SK-N-SH treated with all-trans-retinoic acid at 6 μM for 48 hours (cell line): ENCODE measurements at regions not wholly inside any gene's neighbourhood (a gene's known extent, or its start where the extent isn't known, plus 50 kb on each side); places are given as distances from the start of the nearest gene placed in this dataset.

Experiments
- ATAC-seq: fragments of 200-7000 bp; cut with Tn5 transposase; 3 replicates; pipeline ENCODE4 v1.9.1; 2020; ENCODE audit warnings: mild to moderate bottlenecking, moderate library complexity
- ARNTL ChIP-seq: fragments of 450-650 bp; formaldehyde crosslinking; IDR thresholded peaks from 2 replicates; pipeline ENCODE4 v1.5.0; 2020; ENCODE audit warnings: low read depth, mild to moderate bottlenecking, moderate library complexity, borderline replicate concordance
- BACH2 ChIP-seq: fragments of 250-450 bp; sonication (Bioruptor Pico); IDR thresholded peaks from 2 replicates; pipeline ENCODE4 v1.9.0; 2021; ENCODE audit warnings: mild to moderate bottlenecking, borderline replicate concordance
- CSDC2 ChIP-seq: fragments of 250-450 bp; sonication (Bioruptor Pico); IDR thresholded peaks from 2 replicates; pipeline ENCODE4 v1.5.0; 2020; ENCODE audit warnings: mild to moderate bottlenecking, moderate library complexity
- ESRRG ChIP-seq: fragments of 250-450 bp; sonication (Bioruptor Pico); IDR thresholded peaks from 2 replicates; pipeline ENCODE4 v1.6.1; 2021; ENCODE audit warnings: mild to moderate bottlenecking
- GLIS3 ChIP-seq: fragments of 250-450 bp; sonication (Bioruptor Pico); IDR thresholded peaks from 2 replicates; pipeline ENCODE4 v1.5.0; 2020; ENCODE audit warnings: mild to moderate bottlenecking, moderate library complexity
- ISL1 ChIP-seq: fragments of 250-450 bp; sonication (Bioruptor Pico); IDR thresholded peaks from 2 replicates; pipeline ENCODE4 v2.1.2; 2022; ENCODE audit warnings: mild to moderate bottlenecking, moderate library complexity
- OSR1 ChIP-seq: fragments of 250-450 bp; sonication (Bioruptor Pico); IDR thresholded peaks from 2 replicates; pipeline ENCODE4 v1.8.0; 2022; ENCODE audit warnings: moderate library complexity, mild to moderate bottlenecking, inconsistent platforms
- PPARA ChIP-seq: fragments of 250-450 bp; sonication (Bioruptor Pico); IDR thresholded peaks from 2 replicates; pipeline ENCODE4 v1.5.0; 2020; ENCODE audit warnings: mild to moderate bottlenecking, borderline replicate concordance
- SNAI2 ChIP-seq: fragments of 250-450 bp; sonication (Bioruptor Pico); IDR thresholded peaks from 2 replicates; pipeline ENCODE4 v1.5.0; 2020; ENCODE audit warnings: mild to moderate bottlenecking, moderate library complexity
- TCF4 ChIP-seq: fragments of 250-450 bp; sonication (Bioruptor Pico); IDR thresholded peaks from 2 replicates; pipeline ENCODE4 v1.8.0; 2021; ENCODE audit warnings: mild to moderate bottlenecking, moderate library complexity, borderline replicate concordance
- ZC3H10 ChIP-seq: fragments of 250-450 bp; sonication (Bioruptor Pico); IDR thresholded peaks from 2 replicates; pipeline ENCODE4 v1.5.1; 2021; ENCODE audit warnings: mild to moderate bottlenecking, moderate library complexity
- ZFP3 ChIP-seq: fragments of 250-450 bp; sonication (Bioruptor Pico); IDR thresholded peaks from 2 replicates; pipeline ENCODE4 v1.5.0; 2020; ENCODE audit warnings: mild to moderate bottlenecking, moderate library complexity
- ZNF565 ChIP-seq: fragments of 450-650 bp; formaldehyde crosslinking; conservative IDR thresholded peaks from 2 replicates; pipeline ENCODE4 v1.5.0; 2020; ENCODE audit warnings: low read depth, mild to moderate bottlenecking, moderate library complexity
- ZNF8 ChIP-seq: fragments of 450-650 bp; formaldehyde crosslinking; IDR thresholded peaks from 2 replicates; pipeline ENCODE4 v1.5.0; 2020; ENCODE audit warnings: mild to moderate bottlenecking, moderate library complexity
- TF ChIP-seq, protein P1 (sequence below): fragments of 250-450 bp; sonication (Bioruptor Pico); IDR thresholded peaks from 2 replicates; pipeline ENCODE4 v1.5.1; 2020; ENCODE audit warnings: low read depth, mild to moderate bottlenecking, moderate library complexity
- TF ChIP-seq, protein P2 (sequence below): fragments of 250-450 bp; sonication (Bioruptor Pico); IDR thresholded peaks from 2 replicates; pipeline ENCODE4 v1.5.0; 2020; ENCODE audit warnings: mild to moderate bottlenecking, moderate library complexity
- TF ChIP-seq, protein P3 (sequence below): fragments of 250-450 bp; sonication (Bioruptor Pico); IDR thresholded peaks from 2 replicates; pipeline ENCODE4 v1.5.1; 2021; ENCODE audit warnings: mild to moderate bottlenecking, moderate library complexity
- TF ChIP-seq, protein P4 (sequence below): fragments of 250-450 bp; sonication (Bioruptor Pico); IDR thresholded peaks from 2 replicates; pipeline ENCODE4 v1.8.0; 2021; ENCODE audit warnings: low read depth, mild to moderate bottlenecking, moderate library complexity, borderline replicate concordance
- TF ChIP-seq, protein P5 (sequence below): fragments of 250-450 bp; sonication (Bioruptor Pico); IDR thresholded peaks from 2 replicates; pipeline ENCODE4 v1.8.0; 2020; ENCODE audit warnings: mild to moderate bottlenecking, moderate library complexity, borderline replicate concordance

DNA sequence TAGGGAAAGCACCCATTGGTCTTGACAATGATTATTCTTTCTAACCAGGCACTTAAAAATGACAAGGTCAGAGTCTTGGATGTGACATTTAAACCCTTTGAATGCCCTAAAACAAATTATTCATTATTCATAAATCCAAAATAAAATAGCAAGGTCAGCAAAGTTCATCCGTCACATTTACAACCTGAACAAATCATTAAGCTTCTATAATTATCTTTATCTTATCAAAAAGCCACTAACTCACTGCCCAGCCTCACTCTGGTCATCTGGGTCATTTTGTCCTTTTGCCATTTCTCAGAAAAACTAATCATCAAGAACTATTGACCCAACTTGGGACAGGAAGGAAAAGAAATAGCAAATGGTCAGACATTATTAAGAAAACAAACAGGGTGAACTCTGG, 507.3 kb upstream of the CDH8 start:
- TF ChIP-seq, protein P1, sequence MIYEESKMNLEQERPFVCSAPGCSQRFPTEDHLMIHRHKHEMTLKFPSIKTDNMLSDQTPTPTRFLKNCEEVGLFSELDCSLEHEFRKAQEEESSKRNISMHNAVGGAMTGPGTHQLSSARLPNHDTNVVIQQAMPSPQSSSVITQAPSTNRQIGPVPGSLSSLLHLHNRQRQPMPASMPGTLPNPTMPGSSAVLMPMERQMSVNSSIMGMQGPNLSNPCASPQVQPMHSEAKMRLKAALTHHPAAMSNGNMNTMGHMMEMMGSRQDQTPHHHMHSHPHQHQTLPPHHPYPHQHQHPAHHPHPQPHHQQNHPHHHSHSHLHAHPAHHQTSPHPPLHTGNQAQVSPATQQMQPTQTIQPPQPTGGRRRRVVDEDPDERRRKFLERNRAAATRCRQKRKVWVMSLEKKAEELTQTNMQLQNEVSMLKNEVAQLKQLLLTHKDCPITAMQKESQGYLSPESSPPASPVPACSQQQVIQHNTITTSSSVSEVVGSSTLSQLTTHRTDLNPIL (CRISPR knock-in tag) = no peak
- TF ChIP-seq, protein P2, sequence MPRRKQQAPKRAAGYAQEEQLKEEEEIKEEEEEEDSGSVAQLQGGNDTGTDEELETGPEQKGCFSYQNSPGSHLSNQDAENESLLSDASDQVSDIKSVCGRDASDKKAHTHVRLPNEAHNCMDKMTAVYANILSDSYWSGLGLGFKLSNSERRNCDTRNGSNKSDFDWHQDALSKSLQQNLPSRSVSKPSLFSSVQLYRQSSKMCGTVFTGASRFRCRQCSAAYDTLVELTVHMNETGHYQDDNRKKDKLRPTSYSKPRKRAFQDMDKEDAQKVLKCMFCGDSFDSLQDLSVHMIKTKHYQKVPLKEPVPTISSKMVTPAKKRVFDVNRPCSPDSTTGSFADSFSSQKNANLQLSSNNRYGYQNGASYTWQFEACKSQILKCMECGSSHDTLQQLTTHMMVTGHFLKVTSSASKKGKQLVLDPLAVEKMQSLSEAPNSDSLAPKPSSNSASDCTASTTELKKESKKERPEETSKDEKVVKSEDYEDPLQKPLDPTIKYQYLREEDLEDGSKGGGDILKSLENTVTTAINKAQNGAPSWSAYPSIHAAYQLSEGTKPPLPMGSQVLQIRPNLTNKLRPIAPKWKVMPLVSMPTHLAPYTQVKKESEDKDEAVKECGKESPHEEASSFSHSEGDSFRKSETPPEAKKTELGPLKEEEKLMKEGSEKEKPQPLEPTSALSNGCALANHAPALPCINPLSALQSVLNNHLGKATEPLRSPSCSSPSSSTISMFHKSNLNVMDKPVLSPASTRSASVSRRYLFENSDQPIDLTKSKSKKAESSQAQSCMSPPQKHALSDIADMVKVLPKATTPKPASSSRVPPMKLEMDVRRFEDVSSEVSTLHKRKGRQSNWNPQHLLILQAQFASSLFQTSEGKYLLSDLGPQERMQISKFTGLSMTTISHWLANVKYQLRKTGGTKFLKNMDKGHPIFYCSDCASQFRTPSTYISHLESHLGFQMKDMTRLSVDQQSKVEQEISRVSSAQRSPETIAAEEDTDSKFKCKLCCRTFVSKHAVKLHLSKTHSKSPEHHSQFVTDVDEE (CRISPR knock-in tag) = no peak
- TF ChIP-seq BACH2 (no peak), GLIS3 (CRISPR knock-in tag) (no peak), ISL1 (CRISPR knock-in tag) (no peak), ZFP3 (CRISPR knock-in tag) (no peak), ESRRG (CRISPR knock-in tag) (no peak)
- TF ChIP-seq, protein P3, sequence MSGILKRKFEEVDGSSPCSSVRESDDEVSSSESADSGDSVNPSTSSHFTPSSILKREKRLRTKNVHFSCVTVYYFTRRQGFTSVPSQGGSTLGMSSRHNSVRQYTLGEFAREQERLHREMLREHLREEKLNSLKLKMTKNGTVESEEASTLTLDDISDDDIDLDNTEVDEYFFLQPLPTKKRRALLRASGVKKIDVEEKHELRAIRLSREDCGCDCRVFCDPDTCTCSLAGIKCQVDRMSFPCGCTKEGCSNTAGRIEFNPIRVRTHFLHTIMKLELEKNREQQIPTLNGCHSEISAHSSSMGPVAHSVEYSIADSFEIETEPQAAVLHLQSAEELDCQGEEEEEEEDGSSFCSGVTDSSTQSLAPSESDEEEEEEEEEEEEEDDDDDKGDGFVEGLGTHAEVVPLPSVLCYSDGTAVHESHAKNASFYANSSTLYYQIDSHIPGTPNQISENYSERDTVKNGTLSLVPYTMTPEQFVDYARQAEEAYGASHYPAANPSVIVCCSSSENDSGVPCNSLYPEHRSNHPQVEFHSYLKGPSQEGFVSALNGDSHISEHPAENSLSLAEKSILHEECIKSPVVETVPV (CRISPR knock-in tag) = no peak
- TF ChIP-seq, all 23 proteins: peak for 0
- ATAC-seq = no peak

DNA sequence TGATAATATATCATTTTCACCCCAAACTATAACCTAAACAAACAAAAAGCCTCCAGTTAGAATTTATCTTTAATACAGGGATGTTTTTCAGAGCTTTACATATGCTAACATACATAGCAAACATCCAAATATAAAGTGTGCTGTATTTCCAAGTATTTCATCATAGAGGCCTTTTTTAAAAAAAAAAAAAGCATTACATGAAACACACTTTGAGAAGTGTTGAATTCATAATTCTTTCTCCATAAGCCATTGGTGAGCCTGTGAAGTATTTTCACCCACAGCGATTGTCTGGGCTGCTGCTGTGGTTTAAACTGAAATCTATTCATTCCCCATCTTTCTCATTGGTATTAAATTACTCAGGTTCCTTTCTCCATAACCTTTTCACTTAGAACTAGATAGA, 503.4 kb upstream of the CDH8 start:
- no peak for ATAC-seq
- no peak for TF ChIP-seq GLIS3 (CRISPR knock-in tag)
- no peak for TF ChIP-seq SNAI2
- TF ChIP-seq, protein P1 (CRISPR knock-in tag) = no peak
- no peak for TF ChIP-seq ZNF8 (CRISPR knock-in tag)
- TF ChIP-seq, all 23 proteins: peak for 0

DNA sequence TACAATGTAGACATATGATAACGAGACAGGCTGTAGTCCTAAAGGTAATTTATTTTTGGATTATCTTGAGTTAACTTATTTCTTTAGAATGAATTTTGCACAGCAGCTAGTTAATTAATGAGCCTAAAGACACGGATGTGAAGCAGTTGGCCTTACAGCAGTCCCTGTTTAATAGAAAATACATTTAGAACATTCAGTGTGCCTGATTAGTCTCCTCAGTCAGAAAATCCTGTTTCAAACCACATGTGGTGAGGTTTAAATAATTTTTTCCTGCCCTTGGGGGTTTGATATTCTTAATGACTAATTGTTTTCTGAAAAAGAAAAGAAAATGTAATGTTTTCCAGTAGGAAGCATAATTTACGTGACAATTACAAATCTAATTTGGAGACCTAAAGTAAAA, 494.2 kb upstream of the CDH8 start:
- ATAC-seq = no peak
- TF ChIP-seq OSR1 (CRISPR knock-in tag) = no peak
- TF ChIP-seq, protein P1 (CRISPR knock-in tag) = no peak
- TF ChIP-seq PPARA (CRISPR knock-in tag) = no peak
- TF ChIP-seq SNAI2 = no peak
- no peak for TF ChIP-seq ESRRG (CRISPR knock-in tag)
- TF ChIP-seq ZFP3 (CRISPR knock-in tag) = no peak
- no peak for TF ChIP-seq ZC3H10 (CRISPR knock-in tag)
- no peak for TF ChIP-seq BACH2
- no peak for TF ChIP-seq ZNF565 (CRISPR knock-in tag)
- TF ChIP-seq GLIS3 (CRISPR knock-in tag) = no peak
- no peak for TF ChIP-seq CSDC2 (CRISPR knock-in tag)
- no peak for TF ChIP-seq ARNTL (CRISPR knock-in tag)
- TF ChIP-seq, protein P3 (CRISPR knock-in tag) = no peak
- no peak for TF ChIP-seq TCF4 (CRISPR knock-in tag)
- no peak for TF ChIP-seq ISL1 (CRISPR knock-in tag)
- TF ChIP-seq, protein P4, sequence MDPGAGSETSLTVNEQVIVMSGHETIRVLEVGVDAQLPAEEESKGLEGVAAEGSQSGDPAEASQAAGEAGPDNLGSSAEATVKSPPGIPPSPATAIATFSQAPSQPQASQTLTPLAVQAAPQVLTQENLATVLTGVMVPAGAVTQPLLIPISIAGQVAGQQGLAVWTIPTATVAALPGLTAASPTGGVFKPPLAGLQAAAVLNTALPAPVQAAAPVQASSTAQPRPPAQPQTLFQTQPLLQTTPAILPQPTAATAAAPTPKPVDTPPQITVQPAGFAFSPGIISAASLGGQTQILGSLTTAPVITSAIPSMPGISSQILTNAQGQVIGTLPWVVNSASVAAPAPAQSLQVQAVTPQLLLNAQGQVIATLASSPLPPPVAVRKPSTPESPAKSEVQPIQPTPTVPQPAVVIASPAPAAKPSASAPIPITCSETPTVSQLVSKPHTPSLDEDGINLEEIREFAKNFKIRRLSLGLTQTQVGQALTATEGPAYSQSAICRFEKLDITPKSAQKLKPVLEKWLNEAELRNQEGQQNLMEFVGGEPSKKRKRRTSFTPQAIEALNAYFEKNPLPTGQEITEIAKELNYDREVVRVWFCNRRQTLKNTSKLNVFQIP (CRISPR knock-in tag) = no peak
- TF ChIP-seq ZNF8 (CRISPR knock-in tag) = no peak
- TF ChIP-seq, protein P5, sequence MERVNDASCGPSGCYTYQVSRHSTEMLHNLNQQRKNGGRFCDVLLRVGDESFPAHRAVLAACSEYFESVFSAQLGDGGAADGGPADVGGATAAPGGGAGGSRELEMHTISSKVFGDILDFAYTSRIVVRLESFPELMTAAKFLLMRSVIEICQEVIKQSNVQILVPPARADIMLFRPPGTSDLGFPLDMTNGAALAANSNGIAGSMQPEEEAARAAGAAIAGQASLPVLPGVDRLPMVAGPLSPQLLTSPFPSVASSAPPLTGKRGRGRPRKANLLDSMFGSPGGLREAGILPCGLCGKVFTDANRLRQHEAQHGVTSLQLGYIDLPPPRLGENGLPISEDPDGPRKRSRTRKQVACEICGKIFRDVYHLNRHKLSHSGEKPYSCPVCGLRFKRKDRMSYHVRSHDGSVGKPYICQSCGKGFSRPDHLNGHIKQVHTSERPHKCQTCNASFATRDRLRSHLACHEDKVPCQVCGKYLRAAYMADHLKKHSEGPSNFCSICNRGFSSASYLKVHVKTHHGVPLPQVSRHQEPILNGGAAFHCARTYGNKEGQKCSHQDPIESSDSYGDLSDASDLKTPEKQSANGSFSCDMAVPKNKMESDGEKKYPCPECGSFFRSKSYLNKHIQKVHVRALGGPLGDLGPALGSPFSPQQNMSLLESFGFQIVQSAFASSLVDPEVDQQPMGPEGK (CRISPR knock-in tag) = no peak
